ENCODE measurements at regions not wholly inside any gene's neighbourhood (a gene's known extent, or its start where the extent isn't known, plus 50 kb on each side); places are given as distances from the start of the nearest gene placed in this dataset.

DNA sequence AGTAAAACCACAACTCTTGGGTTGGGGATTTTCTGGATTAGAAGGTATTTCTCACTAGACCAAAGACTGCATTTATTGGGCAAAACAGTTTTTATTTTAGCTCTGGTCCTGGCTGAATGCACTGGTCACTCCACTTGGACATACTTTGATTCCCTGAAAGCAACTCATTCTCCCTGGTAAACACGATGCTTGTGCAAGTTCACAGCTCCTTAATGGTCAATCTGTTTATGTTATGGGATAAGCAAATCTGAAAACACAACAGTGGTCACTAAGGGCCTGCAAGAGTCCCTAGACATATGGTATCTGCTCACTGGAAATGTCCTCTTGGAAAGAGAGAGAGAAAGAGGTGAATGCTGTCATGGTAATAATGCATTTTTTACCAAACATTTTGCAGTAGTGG lies 559.8 kb downstream of the CDH26 start:
- DNase-seq: no peak

DNA sequence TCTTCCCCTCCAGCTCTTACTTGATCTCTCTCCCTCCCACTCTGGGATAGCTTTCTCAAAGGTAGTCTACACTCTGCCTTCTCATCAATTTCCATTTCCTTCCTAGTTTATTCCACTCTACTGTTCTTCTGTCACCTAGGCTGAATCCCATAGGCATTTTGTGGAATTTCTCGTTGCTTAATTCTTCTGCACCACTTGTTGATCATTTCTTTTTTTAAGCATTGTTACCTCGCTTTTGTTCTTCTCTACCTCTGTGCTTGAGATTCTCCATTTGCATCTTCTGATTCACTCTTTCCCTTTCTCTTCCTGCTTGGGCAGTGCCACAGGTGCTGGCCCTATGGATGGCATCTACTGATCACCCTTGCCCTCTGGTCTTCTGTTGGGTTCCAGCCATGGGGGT lies 567.2 kb downstream of the CDH26 start:
- DNase-seq: no peak

DNA sequence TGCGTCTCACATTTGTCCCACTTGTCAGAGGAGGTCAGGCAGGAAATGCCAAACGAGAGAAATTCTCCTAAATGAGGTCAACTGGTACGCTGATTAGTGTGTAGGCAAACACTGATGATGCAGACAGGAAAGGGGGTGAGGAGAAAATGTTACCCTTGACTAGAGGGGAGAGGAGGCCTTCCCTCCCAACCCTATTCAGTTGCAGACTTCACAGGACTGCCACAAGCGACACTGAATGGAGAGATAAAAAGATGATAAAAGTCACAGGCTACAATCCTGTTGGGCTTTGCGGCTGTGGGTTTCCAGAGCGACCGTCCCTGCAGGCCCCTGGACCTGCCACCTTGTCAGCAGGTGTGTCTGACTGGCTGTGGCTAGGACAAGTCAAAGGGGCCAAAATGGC lies 569.4 kb downstream of the CDH26 start:
- DNase-seq: no peak

DNA sequence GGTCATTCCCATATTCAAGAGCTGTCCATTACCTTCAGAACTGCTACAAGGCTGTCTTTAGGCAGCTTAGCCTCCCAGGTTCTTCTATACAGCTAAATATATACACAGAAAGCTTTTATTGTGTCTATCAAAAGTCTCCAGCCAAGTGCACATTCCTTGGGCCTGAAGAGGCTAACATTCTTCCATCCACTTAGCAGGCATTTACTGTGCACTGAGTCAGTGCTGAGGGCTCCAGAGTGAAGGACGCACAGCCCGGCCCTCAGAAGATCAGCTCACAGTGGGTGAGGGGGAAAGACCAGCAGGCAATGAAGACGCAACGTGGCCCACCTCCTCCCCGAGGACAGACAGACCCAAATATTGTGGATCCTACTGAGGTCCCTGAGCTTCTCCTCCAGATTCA lies 569.9 kb downstream of the CDH26 start:
- no peak for DNase-seq

DNA sequence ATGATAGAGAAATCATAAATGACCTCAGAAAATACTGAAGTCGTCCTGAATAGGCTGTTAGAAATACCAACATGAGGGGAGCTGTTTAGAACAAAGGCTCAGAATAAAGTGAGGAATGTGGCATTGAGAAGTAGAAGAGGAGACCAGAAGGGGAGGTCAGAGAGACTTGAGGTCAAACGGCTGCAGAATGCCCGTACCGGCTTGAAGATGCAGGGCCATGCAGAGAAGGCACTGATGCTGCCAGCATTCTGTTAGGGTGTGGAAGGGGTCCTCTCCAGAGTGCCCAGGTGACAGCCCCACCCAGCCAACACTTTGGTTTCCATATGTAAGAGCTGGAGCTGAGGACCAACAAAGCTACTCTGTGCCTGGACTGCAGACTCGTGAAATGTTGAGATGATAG lies 570.9 kb downstream of the CDH26 start:
- no peak for DNase-seq

DNA sequence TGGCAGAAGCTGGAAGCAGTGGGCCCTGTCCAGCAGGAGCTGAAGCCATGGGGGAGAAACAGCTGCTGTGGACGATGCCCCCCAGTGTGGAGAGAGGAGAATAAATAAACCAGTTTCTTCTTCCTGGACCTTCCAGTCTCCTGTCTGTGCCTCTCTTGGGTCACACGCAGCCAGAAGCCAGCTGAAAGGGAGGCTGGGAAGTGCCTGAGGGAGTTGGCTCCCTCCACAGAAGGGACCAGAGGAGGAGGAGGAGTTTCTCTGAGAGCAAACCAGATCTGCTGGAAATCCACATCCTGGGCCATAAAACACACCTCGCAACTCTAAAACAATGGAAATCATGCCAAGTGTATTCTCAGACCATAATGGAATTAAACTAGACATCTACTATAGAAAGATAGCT lies 577.0 kb downstream of the CDH26 start:
- no peak for DNase-seq

DNA sequence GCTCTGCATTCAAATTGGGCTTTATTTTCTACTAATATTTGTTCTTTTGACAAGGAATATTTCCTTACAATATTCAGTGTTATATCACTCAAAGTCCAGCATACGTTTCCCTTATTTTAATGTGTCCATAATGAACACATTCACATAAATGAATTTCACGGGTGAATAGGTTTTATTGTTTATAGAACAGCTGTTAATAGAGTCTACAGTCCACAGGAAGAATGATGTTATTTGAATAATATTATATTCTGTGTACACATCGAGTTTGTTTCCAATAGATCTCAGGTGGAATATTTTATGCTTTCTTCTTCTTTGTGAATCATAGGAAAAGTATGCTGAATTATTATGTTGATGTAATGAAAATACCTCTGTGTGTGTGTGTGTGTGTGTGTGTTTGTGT lies 582.4 kb downstream of the CDH26 start:
- DNase-seq: no peak

DNA sequence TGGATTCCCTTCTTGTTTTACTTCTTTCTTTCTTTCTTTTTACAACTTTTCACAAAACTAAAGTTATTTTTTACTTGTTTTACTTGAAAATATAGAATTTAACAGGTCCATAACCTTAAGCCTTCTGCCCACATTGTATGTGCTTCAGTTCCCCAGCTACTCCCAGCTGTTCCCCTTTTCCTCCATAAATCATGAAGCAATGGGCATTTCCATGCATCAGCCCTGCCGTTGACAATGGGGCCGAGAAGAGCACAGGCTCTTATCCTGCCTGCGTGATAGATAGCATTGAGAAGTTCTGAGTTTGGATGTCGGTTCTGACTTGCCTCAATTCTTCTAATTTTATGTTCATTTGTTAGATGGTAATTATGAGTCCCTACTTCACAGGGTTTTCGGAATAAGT lies 583.8 kb downstream of the CDH26 start:
- no peak for DNase-seq

DNA sequence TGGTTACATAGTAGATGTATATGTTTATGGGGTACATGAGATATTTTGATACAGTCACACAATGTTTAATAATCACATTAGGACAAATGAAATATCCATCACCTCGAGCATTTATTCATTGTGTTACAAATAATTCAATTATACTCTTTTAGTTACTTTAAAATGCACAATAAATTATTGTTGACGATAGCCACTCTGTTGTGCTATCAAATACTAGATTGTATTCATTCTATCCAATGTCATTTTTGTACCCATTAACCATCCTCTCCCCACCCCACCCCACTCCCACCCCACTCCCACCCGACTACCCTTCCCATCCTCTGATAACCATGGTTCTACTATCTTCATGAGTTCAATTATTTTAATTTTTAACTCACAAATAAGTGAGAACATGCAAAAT lies 585.4 kb downstream of the CDH26 start:
- no peak for DNase-seq

DNA sequence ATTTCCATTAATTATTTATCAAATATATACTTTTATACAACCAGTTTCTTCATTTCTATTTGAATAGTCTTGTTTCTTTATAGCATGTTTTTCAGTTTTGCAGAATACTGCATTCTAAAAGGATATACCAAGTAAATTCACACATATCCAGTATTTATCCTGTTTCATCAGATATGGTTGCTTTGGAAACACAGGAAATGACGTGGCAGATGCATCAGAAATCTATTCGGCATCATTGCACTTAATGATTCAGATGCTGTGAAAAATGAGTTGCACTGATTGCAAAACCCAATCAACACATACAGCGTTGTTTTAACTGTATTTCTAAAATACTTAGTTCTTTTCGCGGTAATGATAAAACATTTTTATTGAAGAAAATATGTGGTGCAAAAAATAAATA lies 594.9 kb downstream of the CDH26 start:
- DNase-seq: no peak

DNA sequence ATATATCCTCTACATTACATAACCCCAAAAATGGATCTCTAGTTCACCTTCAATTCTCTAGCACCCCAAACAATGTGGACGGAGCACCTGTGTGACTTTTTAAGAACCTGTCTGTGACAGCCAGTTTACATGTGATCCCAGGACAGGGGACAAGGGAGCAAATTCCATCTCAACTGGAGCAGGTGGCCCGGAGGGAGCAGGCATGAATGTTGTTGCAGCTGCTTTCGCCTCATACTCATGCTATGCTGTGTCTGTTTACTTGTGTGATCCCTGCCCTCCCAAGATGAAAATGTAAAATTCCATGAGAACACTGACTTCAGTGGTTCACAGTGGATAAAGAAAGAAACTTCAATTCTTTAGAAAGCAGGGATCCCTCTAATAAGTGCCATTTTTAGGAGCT lies 600.3 kb downstream of the CDH26 start:
- DNase-seq: no peak

DNA sequence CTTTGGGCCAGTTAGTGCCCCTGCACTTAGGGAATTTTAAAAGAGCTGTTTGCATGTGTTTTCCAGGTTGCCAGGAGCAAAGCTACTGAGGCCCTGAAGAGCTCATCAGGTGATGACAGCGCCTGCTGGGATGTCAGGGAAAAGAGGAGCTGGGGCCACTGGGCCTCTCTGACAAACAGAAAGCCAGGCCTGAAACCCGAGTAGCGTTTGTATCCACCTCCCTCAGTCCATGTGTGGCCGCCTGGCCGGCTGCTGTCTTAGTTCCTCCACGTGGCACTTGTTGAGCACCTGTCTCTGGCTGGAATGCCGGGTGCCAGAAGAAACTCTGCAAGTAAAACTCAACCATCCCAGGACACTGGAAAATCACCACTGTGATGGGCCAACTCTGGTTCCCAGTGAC lies 601.2 kb downstream of the CDH26 start:
- no peak for DNase-seq

DNA sequence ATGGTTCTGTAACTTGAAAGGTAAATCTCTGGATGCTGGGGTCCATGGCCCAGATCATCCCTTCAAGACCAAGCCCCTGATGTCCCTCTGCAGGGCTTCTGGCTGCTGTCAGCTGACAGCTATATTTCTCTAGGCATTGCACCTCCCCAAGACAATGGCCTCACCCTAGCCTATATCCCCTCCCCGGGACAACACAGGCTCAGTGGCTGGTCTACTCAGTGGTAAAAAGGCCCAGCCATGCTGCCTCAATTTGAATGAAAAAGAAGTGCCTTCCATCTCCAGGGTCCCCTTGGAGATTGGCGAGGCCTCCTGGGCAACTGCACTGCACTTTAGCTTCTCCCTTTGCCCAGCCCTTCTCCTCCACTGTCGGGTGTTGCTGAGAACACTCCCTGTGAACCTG lies 602.8 kb downstream of the CDH26 start:
- no peak for DNase-seq

DNA sequence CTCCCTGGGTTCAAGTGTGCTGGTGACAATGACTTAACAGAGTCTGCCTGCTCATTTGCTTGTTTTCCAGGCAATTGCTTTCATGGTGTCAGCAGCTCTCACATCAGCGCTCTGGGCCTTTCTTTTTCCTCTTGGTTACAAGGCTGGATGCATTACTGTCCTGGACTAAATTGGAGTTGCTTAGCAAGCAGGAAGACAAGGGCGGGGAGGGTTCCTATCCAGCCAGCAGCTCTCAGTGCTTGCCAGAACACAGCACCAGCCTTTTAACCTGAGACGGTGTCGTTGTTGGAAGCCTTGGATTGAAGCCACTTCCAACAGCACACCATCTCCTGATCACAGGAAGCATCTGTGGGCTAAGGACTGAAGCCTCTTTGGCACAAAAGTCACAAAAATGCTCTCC lies 606.9 kb downstream of the CDH26 start:
- no peak for DNase-seq

DNA sequence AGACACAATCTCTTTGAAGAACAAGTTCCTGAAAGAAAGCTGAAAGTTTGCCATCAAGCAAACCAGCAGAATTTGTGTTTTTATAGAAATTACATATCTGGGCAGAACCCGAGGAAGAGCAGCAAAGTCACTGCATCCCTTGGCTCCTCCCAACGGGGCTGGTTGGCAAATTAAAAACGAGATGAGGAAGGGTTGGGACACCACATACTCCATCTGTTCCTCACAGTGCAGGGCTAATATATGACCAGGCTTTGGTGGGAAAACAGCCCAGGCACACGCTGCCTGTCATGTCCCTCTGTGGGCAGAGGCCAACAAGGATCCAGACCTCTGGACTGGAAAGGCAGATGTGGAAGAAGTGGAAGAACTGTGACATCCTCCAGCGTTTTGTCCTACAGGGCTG lies 607.3 kb downstream of the CDH26 start:
- no peak for DNase-seq

DNA sequence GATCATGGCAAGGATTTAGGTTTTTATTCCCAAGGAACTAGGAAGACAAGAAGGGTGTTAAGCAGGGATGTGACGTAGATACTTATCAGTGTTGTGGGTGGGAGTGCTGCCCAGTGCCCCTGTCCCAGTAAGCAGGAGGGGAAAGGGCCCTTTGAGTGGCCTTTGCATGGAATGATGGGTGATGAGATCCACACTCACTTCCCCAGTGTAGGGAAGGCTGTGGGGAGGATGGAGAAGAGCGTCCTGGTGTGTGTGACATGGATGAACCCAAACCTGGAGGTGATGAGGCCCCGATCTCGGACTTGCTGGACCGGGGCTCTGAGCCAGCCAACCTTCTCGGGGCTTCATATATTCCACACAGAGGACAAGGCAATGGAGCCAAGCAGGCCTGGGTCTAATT lies 610.9 kb downstream of the CDH26 start:
- no peak for DNase-seq

DNA sequence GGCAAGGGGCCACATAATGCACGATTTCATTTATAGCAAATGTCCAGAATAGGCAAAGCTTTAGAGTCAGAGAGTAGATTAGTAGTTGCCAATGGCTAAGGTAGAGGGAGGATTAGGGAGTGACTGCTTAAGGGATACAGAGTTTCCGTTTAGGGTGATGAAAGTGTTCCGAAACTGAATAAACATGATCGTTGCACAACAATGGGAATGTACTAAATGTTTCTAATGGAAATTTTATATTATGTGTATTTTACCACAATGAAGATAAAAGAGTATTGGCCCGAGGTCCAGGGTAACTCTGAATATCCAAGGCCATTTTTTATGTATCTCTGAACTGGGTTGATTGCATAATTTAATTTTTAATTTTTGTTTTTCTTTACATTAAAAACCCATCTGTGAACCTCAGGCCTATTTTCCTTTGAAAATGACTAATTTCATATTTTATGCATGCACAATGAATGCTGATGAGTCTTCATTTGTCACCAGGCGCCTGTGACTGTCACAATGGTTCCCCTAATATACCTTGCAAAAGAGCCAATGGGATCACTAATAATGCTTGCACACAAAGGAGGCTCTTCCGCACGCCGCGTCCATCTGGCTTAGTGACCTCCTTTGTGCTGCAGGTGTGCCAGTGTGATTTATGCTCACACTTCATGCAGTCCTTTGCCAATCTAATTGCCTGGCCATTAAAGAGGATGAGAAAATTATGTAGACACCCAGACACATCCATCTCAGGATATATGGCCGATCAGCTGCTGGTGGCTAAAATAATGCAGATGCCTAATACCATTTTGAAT lies 612.5 kb downstream of the CDH26 start:
- DNase-seq: no peak

DNA sequence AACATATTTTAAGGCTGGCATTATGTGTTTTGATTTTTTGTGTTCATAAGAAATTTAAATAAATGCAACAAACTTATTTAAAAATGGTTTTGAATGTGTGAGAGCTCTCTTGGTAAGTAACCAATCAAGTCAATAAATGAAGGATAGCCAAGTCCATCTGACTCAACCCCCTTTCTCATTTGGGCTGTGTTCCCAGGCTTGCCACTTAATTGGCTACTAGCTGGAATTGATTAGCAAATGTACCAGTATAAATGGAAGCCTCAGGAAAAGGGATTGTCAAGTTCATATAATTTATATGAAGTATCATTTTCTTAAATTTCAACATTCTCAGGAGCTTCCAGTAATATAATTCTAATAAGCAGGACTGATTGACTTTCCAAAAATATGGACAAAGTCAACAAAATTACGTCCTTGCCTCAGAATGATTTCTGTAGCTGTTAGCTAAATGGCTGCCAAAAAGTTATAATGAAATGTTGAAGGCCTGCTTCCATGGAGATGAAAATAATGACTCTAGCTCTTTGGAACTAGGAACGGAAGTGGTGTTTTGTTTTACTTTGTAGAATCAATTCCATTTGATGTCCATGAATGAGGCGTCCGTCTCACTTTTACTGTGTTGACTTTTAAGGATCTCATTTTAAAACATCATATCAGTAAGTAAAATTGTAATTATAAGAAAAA lies 614.9 kb downstream of the CDH26 start:
- no peak for DNase-seq

DNA sequence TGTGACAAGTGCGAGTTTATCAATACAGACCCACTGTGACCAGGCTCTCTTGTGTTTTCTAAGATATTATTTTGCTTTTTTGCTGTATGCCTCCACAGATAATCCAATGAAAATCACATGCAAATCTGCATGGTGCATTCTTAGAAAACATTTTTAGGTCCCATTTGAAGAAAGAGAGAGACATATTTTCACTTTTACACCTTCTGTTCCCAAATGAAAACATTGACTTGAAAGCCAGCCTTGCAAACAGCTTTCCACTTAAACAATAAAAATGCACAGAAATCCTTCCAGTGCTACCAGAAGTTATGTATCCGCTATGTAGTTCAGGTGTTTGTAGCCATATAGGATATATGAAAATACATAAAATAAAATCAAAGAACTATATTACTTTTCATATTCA lies 618.0 kb downstream of the CDH26 start:
- no peak for DNase-seq

DNA sequence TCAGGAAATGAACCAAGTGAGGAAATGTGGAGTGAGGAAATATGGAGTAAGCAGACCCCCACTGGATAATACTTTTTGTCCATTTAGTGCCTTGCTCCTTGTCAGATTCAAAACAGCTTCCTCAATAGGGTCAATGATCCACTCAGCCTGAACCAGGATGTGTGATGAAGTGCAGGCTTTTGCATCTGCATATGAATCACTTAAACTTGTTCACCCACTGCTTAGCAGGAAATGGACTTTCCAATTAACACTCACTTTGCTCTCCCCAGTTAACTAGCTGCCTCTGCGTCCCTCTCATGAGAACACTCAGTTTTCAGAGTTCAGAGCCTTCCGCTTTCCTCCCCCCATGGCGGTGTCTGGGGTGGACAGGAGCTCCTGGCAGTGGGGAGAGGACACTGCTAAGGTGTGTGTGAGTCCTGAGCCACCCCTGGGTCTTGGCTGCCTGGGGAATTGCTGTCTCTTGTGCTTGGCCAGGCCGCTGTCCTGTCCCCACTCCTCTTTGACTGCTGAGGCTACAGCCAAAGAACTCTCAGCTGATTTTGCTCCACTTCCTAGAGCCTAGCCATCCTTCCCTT lies 621.8 kb downstream of the CDH26 start:
- DNase-seq: no peak

DNA sequence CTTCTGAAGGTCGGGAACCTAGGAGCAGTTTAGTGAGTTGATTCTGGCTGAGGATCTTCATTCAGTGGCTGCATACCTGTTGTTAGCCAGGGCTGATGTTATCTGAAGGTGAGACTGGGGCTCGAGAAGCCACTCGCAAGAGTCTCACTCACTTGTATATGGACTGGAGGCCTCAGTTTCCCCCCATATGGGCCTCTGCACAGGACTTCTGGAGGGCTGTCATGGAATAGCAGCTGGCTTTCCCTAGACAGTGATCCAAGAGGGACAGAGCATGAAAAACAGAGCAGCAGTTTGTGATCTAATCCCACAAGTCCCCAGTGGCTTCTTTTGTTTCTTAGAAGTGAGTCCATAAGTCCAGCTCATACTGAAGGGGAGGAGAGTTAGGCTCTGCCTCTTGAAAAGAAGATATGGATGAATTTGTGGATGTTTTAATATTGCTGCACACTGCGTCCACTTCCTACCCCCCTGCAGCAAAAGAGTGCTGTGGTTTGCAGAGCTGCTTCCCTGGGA lies 623.4 kb downstream of the CDH26 start:
- no peak for DNase-seq

DNA sequence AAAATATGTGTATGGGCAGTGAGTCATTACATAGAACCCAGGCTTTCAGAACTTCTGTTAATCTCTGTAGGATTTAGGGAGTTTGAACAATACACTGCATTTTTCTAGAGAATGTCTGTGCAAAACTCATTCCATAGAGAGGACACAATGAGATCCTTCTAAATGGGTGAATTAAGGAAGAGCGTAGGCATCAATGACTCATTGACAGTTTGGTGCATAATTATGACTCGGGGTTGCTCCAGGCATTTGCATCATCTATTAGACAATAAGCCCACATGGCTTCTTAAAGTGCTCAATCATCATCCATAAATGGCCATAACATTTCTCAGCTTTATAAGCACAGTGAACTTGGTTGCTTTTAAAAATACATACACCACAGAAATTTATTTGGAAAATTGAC lies 625.5 kb downstream of the CDH26 start:
- peak; percentile 4 to 10 for DNase-seq

DNA sequence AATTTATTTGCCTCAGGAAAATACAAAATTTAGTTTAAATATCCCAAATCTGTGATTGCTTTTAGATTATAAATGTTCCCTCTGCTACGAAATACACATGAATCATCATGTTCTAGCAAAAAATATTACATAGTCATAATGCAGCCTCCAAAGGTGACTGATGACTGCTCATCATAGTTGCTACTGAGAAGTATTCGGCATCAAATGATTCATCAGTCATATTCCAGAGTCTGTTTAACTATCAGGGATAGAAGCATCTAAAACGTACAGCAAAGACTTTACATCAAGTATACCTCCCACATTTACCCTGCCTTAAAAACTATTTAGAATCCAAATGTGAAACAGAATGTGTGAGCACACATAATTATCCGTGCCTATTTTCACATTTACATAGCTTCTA lies 626.0 kb downstream of the CDH26 start:
- no peak for DNase-seq

DNA sequence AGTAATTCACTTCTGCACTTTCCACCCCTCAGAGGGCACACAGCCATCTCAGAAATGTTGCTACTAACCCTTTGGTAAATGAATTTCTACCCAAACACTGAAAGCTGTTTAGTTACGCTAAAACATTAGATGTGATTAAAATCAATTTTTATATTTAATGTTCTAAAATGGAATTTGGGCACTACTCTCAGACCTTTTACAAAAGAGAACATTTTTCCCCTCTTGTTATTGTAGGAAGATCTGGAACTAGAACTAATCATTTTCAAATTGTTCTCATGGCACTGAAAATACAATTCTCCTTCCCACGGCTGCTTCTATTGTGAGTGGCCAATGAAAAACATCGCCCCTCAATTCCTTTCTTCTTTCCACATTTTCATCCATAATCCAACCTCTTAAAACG lies 627.4 kb downstream of the CDH26 start:
- no peak for DNase-seq

Measured in inflammatory macrophage (primary cell).